ENCODE measurements at regions not wholly inside any gene's neighbourhood (a gene's known extent, or its start where the extent isn't known, plus 50 kb on each side); places are given as distances from the start of the nearest gene placed in this dataset.

DNA sequence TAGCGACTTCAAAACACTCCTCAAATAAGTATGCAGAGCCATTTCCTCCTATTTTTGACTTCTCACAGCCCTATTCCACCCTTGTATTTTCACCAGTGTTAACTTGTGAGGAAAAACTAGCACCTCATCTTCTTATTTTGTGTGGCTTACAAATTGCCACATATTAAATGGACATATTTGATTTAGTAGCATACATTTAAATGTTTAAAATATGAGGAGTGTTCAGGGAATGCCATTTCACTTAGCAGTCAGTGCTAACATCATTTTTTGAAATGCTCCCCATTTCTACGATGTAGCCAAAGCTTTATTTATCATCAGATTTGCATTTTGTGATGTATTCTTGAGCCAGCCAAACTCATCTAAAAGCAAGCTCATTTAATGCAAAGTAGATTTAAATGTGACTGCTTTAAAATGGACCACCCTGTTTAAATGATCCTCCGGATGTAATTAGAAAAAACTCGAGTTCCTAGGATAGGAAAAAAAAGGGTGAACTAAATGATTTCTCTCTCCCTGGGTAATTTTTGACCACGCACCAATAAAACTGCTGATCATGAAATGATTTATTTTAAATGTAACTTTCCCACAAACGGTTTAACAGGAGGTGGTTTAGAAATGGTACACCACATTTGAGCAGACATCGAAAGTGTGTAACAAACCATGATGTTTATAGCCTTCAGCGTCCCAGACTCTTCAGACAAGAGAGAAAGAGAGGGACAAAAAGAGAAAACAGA, 172.6 kb downstream of the CD83 start:
- H3K9me3 ChIP-seq (ENCODE audit: control insufficient read depth in 4 of 4, insufficient read depth in 3 of 4, low read length in 3 of 4) = no peaks in the 10 kb centered on the region
- no peak overlapping the region for H3K9ac ChIP-seq (ENCODE audit: insufficient read depth in 1 of 2, low read length in 2 of 2)
- ATAC-seq (ENCODE audit: insufficient read depth, low FRiP score) = no peak
- no peaks in the 10 kb centered on the region for H3K27me3 ChIP-seq (ENCODE audit: control insufficient read depth in 3 of 3, insufficient read depth in 3 of 3, low read length in 2 of 3)
- H3K4me1 ChIP-seq (ENCODE audit: control insufficient read depth in 5 of 5, insufficient read depth in 5 of 5, low read length in 5 of 5) = peaks cover 0 to 6% (median 0%) of the 10 kb centered on the region in 5 donors
- WGBS, 2 donors = 42 to 61% methylated on average over 8 of the region's 8 CpGs
- TF ChIP-seq, protein P1, sequence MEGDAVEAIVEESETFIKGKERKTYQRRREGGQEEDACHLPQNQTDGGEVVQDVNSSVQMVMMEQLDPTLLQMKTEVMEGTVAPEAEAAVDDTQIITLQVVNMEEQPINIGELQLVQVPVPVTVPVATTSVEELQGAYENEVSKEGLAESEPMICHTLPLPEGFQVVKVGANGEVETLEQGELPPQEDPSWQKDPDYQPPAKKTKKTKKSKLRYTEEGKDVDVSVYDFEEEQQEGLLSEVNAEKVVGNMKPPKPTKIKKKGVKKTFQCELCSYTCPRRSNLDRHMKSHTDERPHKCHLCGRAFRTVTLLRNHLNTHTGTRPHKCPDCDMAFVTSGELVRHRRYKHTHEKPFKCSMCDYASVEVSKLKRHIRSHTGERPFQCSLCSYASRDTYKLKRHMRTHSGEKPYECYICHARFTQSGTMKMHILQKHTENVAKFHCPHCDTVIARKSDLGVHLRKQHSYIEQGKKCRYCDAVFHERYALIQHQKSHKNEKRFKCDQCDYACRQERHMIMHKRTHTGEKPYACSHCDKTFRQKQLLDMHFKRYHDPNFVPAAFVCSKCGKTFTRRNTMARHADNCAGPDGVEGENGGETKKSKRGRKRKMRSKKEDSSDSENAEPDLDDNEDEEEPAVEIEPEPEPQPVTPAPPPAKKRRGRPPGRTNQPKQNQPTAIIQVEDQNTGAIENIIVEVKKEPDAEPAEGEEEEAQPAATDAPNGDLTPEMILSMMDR (IDR thresholded peaks at IDR 0.05; ENCODE audit: control extremely low read depth, extremely low read depth) = no peak
- no peak overlapping the region for H3K4me3 ChIP-seq
- H3K27ac ChIP-seq (ENCODE audit: low read depth in 1 of 2, low read length in 1 of 2) = no peak overlapping the region
- DNase-seq = peak in 2 of 3 donors; percentile 80 to 86
- H3K36me3 ChIP-seq (ENCODE audit: control insufficient read depth in 4 of 4, insufficient read depth in 4 of 4, low read length in 4 of 4) = no peaks in the 10 kb centered on the region

DNA sequence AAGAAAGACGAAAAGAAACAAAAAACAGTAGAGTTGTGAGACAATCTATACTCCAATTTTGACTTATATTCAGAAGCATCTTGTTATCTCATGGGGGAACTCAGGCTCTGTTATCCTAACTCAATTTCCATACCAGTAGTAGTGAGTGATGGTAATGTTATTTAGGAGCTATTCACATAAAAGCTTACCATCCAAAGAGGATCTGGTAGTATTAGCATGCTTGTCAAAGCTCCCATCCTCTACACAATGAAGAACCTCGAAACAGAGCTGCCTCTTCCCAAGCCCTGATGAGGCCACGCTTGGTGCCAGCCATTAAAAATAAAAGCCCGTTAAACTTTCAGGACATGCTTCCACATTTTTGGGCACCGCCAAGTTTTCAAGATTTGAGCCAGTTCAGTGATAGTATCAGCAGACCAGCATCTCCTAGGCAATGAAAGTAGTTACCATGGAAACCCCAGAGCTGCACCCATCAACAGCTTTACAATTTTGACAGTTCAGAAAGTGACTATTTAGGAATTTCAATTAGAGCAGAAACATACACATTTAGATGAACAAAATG, 173.3 kb downstream of the CD83 start:
- Histone ChIP-seq H3K4me1 (ENCODE audit: control insufficient read depth in 5 of 5, insufficient read depth in 5 of 5, low read length in 5 of 5) (peaks cover 0 to 6% (median 0%) of the 10 kb centered on the region in 5 donors), H3K9ac (ENCODE audit: insufficient read depth in 1 of 2, low read length in 2 of 2) (no peak overlapping the region), H3K27me3 (ENCODE audit: control insufficient read depth in 3 of 3, insufficient read depth in 3 of 3, low read length in 2 of 3) (no peaks in the 10 kb centered on the region), H3K36me3 (ENCODE audit: control insufficient read depth in 4 of 4, insufficient read depth in 4 of 4, low read length in 4 of 4) (no peaks in the 10 kb centered on the region), H3K27ac (ENCODE audit: low read depth in 1 of 2, low read length in 1 of 2) (no peak overlapping the region), H3K4me3 (no peak overlapping the region), H3K9me3 (ENCODE audit: control insufficient read depth in 4 of 4, insufficient read depth in 3 of 4, low read length in 3 of 4) (no peaks in the 10 kb centered on the region)
- TF ChIP-seq, protein P1 (IDR thresholded peaks at IDR 0.05; ENCODE audit: control extremely low read depth, extremely low read depth) = no peak
- WGBS, 2 donors = 85 to 87% methylated on average over 5 of the region's 5 CpGs
- no peak for DNase-seq
- ATAC-seq (ENCODE audit: insufficient read depth, low FRiP score) = no peak

DNA sequence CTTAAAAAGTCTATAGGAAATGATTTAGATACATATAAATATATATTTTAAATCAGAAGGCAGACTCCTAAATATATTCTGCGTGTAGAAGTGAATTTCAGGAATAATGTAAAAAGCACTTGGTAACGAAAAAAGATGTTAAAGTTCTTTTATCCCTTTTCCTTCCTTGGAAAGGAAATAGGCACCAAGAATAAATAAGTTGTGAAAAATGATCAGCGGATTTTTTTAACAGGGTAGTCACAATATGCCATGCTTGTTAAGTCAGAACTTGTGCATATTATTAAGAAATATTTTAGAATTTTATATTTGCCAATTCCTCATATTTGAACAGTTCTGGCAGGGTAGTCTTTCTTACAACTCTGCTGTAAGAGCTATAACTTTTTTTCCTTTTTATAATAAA, 173.8 kb downstream of the CD83 start:
- H3K4me3 ChIP-seq = no peak overlapping the region
- WGBS, 2 donors = 89 to 94% methylated on average over 3 of the region's 3 CpGs
- ATAC-seq (ENCODE audit: insufficient read depth, low FRiP score) = no peak

More for the DNA sequence above, 173.8 kb downstream of the CD83 start:
- Histone ChIP-seq H3K27me3 (ENCODE audit: control insufficient read depth in 3 of 3, insufficient read depth in 3 of 3, low read length in 2 of 3) (no peaks in the 10 kb centered on the region), H3K4me1 (ENCODE audit: control insufficient read depth in 5 of 5, insufficient read depth in 5 of 5, low read length in 5 of 5) (peaks cover 0 to 6% (median 0%) of the 10 kb centered on the region in 5 donors), H3K36me3 (ENCODE audit: control insufficient read depth in 4 of 4, insufficient read depth in 4 of 4, low read length in 4 of 4) (no peaks in the 10 kb centered on the region), H3K9ac (ENCODE audit: insufficient read depth in 1 of 2, low read length in 2 of 2) (no peak overlapping the region), H3K9me3 (ENCODE audit: control insufficient read depth in 4 of 4, insufficient read depth in 3 of 4, low read length in 3 of 4) (no peaks in the 10 kb centered on the region), H3K27ac (ENCODE audit: low read depth in 1 of 2, low read length in 1 of 2) (no peak overlapping the region)
- TF ChIP-seq, protein P1 (IDR thresholded peaks at IDR 0.05; ENCODE audit: control extremely low read depth, extremely low read depth) = no peak
- no peak for DNase-seq
